Endothelial cell (in vitro differentiated cells): ENCODE measurements at regions not wholly inside any gene's neighbourhood (a gene's known extent, or its start where the extent isn't known, plus 50 kb on each side); places are given as distances from the start of the nearest gene placed in this dataset.

Source experiments
- DNase-seq: peaks from one replicate; pipeline ENCODE4 v3.0.0; 2021; ENCODE audit warnings: low spot score
- H3K27ac Mint-ChIP-seq: one replicate; pipeline ENCODE4 v1.8.0; 2021; ENCODE audit warnings: mixed read lengths, inconsistent platforms; ENCODE audit not compliant: unreplicated experiment
- H3K27me3 Mint-ChIP-seq: one replicate; pipeline ENCODE4 v1.8.0; 2021; ENCODE audit warnings: mild to moderate bottlenecking, moderate library complexity, mixed read lengths, inconsistent platforms; ENCODE audit not compliant: unreplicated experiment
- H3K36me3 Mint-ChIP-seq: one replicate; pipeline ENCODE4 v1.8.0; 2021; ENCODE audit warnings: mild to moderate bottlenecking, low read depth, mixed read lengths, inconsistent platforms; ENCODE audit not compliant: unreplicated experiment
- H3K4me1 Mint-ChIP-seq: one replicate; pipeline ENCODE4 v1.8.0; 2021; ENCODE audit warnings: mild to moderate bottlenecking, mixed read lengths, inconsistent platforms; ENCODE audit not compliant: unreplicated experiment
- H3K4me3 Mint-ChIP-seq: one replicate; pipeline ENCODE4 v1.8.0; 2021; ENCODE audit warnings: mild to moderate bottlenecking, mixed read lengths, inconsistent platforms; ENCODE audit not compliant: unreplicated experiment
- H3K9me3 Mint-ChIP-seq: one replicate; pipeline ENCODE4 v1.8.0; 2021; ENCODE audit warnings: mixed read lengths, inconsistent platforms; ENCODE audit not compliant: unreplicated experiment
- TF ChIP-seq, protein P1 (sequence below): fragments of 200-600 bp; sonication (generic); IDR thresholded peaks from one replicate; pipeline ENCODE4 v1.5.0; 2021; ENCODE audit warnings: antibody characterized with exemption; ENCODE audit not compliant: unreplicated experiment

DNA sequence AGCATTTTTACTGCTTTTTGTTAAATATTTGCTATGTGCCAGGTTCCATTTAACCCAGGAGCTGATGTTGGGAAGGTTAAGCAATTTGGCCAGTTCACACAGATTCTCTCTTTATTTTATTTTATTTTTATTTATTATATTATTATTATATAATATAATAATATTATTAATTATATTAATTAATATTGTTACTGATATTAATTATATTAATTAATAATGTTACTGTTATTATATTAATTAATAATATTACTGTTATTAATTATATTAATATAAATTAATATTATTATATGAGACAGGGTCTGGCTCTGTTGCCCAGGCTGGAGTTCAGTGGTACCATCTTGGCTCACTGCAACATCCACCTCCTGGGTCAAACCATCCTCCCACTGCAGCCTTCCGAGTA is 593.0 kb upstream of the SGCD start:
- TF ChIP-seq, protein P1, sequence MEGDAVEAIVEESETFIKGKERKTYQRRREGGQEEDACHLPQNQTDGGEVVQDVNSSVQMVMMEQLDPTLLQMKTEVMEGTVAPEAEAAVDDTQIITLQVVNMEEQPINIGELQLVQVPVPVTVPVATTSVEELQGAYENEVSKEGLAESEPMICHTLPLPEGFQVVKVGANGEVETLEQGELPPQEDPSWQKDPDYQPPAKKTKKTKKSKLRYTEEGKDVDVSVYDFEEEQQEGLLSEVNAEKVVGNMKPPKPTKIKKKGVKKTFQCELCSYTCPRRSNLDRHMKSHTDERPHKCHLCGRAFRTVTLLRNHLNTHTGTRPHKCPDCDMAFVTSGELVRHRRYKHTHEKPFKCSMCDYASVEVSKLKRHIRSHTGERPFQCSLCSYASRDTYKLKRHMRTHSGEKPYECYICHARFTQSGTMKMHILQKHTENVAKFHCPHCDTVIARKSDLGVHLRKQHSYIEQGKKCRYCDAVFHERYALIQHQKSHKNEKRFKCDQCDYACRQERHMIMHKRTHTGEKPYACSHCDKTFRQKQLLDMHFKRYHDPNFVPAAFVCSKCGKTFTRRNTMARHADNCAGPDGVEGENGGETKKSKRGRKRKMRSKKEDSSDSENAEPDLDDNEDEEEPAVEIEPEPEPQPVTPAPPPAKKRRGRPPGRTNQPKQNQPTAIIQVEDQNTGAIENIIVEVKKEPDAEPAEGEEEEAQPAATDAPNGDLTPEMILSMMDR = no peak
- no peak overlapping the region for H3K27ac Mint-ChIP-seq
- H3K4me1 Mint-ChIP-seq = peaks cover 14% of the 10 kb centered on the region
- H3K36me3 Mint-ChIP-seq = no peaks in the 10 kb centered on the region
- no peaks in the 10 kb centered on the region for H3K9me3 Mint-ChIP-seq
- peaks cover 22% of the 10 kb centered on the region for H3K27me3 Mint-ChIP-seq
- DNase-seq = no peak
- H3K4me3 Mint-ChIP-seq = no peak overlapping the region

DNA sequence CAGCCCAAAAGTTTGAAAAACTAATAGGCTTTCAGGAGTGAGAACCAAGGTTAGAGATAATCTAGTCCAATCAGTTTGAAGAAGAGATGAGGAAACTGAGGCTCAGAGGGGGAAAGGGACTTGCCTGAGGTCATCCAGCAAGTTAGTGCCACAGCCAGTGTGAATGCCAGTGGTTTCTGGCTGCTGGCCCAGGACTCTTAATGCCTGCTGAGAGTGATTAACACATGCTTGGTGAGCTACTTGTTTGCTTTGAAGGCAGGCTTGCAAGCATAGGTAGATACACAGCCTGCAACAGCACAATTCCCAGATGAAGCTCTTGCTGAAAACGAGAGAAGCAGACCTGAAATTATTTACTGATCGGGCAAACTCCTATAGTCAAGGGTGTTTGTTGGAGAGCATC is 591.6 kb upstream of the SGCD start:
- TF ChIP-seq, protein P1 = no peak
- Mint-ChIP-seq H3K4me3 (no peak overlapping the region), H3K9me3 (no peaks in the 10 kb centered on the region), H3K27ac (no peak overlapping the region), H3K36me3 (no peaks in the 10 kb centered on the region), H3K4me1 (peaks cover 3% of the 10 kb centered on the region), H3K27me3 (peaks cover 12% of the 10 kb centered on the region)
- no peak for DNase-seq

DNA sequence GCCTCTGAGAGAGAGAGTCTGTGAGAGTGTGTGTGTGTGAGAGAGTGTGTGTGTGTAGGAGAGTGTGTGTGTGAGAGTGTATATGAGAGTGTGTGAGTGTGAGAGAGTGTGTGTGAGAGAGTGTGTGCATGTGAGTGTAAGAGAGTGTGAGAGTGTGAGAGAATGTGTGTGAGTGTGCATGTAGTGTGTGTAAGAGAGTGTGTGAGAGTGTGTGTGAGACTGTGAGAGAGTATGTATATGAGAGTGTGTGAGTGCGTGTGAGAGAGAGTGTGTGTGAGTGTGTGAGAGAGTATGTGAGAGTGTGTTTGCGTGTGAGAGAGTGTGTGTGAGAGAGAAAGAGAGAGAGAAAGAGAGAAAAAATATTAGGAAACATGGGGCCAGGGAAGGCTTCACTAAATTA is 588.3 kb upstream of the SGCD start:
- no peaks in the 10 kb centered on the region for H3K36me3 Mint-ChIP-seq
- H3K27ac Mint-ChIP-seq = no peak overlapping the region
- H3K9me3 Mint-ChIP-seq = no peaks in the 10 kb centered on the region
- H3K4me3 Mint-ChIP-seq = no peak overlapping the region
- TF ChIP-seq, protein P1 = no peak
- DNase-seq = no peak
- no peaks in the 10 kb centered on the region for H3K4me1 Mint-ChIP-seq
- peaks cover 2% of the 10 kb centered on the region for H3K27me3 Mint-ChIP-seq

DNA sequence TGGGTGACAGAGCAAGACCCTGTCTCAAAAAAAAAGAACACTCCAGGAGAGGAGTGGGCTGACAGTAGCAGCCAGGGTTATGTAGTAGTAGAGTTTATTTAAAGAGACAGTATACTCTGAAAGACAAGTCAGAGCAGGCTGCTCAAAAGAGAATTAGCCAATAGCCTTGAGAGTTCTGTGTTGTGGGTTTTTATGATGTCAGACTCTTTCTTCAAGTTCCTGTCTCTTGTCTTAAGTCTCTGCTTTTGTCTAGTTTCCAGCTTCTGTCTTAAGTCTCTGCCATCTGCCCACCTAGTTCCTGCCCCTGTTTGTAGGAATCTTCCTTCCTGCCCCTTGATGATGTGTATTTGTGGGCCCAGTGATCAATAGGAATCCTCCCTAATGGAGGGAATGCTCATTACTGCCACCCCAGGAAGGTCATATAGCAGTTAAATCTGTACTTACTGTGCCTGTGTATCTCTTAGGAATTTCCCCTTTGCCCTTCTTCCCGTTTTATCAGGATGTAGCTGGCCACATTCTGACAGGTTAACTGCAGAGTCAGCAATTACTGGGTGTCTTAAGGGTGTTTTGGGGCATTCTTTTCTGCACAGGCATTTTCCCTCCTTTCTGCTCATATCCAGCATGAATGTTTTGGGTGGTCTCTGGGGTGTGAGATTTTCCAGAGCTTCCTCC is 580.5 kb upstream of the SGCD start:
- H3K9me3 Mint-ChIP-seq = peaks cover 4% of the 10 kb centered on the region
- peaks cover 2% of the 10 kb centered on the region for H3K4me1 Mint-ChIP-seq
- no peaks in the 10 kb centered on the region for H3K36me3 Mint-ChIP-seq
- peaks cover 4% of the 10 kb centered on the region for H3K27me3 Mint-ChIP-seq
- no peak overlapping the region for H3K27ac Mint-ChIP-seq
- no peak overlapping the region for H3K4me3 Mint-ChIP-seq
- TF ChIP-seq, protein P1 = no peak
- DNase-seq = no peak

DNA sequence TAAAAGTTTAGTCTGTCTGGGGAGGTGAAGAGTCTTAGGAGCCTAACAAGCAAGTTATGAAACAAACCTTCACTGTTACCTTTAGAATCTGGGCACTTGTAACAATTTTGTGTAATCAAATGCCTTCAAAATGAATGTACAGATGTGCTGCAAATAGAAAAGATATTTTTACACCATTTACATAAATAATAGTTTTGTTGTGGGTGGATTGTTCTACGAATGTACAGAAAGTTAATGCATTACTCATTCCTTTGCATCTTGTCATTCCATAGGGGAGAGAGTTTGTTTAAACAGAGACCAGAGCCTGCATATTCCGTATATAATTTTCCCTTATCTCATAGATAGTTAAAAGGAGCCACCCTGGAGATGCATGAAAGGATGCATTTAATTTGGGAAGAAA is 576.9 kb upstream of the SGCD start:
- H3K4me1 Mint-ChIP-seq = no peaks in the 10 kb centered on the region

More for the DNA sequence above, 576.9 kb upstream of the SGCD start:
- peaks cover 4% of the 10 kb centered on the region for H3K27me3 Mint-ChIP-seq
- H3K27ac Mint-ChIP-seq = no peak overlapping the region
- TF ChIP-seq, protein P1 = no peak
- no peak overlapping the region for H3K4me3 Mint-ChIP-seq
- H3K9me3 Mint-ChIP-seq = peaks cover 4% of the 10 kb centered on the region
- no peak for DNase-seq
- no peaks in the 10 kb centered on the region for H3K36me3 Mint-ChIP-seq
